Activated CD4-positive, CD25-positive, alpha-beta regulatory T cell treated with anti-CD3 and anti-CD28 coated beads, Interleukin-2, amount 50 U/mL, for 16 hours (primary cell): ENCODE measurements at regions not wholly inside any gene's neighbourhood (a gene's known extent, or its start where the extent isn't known, plus 50 kb on each side); places are given as distances from the start of the nearest gene placed in this dataset.
"Not testable (repeated sequence)": the region's sequence is repeated elsewhere in the genome, so short reads cannot be mapped to it uniquely, and the experiment has no call there.

Source experiments
- DNase-seq: peaks from one replicate; pipeline ENCODE4 v3.0.0-alpha.2; 2020; ENCODE audit warnings: low read depth, low spot score

DNA sequence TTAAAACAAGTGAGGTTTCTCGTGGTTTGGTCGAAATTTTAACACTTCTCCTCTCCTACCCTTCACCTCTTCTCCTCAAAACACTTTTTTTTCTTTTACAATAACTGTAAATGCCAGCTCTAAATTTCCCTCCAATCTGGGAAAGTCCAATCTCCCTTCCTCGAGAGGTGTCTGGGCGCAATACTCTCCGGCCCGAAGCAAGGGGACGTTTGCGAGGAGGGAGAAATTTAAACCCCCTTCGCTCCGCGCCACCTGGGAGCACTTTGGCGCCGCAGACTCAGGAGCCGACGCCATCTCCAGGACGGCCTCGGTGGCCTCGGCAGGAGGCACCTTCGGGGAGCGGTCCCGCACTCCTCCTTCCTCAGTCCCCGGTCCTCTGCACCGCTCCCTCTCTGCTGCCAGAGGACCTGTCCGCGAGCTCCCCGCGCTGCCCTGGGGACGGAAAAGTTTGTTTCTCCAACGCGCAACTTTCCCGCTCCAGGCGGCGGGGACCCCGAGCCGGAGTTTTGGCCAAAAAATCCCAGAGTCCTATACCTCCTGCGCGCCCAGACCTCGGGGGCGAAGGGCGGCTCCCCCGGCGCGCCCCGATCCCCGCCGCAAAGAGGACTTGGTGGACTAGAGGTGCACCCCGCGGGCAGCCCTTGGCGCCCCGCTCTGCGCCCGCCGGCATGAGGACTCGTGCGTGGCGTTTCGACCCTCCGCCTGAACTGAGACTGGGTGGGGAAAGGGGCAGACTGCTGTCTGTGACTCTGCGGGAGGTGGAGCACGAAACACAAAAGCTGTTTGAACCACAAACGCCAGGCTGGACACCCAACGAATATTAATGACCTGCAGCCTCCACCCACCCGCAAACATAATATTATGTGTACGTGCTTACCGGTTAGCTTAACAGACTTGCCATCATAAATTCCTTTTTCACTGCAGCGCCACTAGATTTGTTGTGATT is 95.2 kb upstream of the HMGA2 start:
- DNase-seq, result no peak

DNA sequence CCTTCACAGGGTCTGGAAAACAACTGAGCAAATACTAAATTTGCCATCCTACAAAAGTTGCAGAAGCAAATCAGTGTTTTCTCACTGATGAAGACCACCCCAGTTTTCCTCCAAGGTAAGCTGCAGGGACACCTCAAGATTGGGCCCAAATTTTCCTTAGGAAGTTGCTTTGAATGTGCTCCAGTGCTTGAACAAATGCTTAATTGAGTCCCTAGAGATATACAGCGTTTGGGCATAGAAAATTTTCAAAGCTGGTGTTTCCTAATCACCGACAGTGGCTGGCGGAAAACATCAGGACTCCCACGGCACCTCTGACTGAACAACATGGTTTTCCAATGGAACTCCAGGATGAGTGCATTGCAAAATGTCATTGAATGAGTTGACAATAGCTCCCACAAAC is 92.5 kb upstream of the HMGA2 start:
- no peak for DNase-seq

DNA sequence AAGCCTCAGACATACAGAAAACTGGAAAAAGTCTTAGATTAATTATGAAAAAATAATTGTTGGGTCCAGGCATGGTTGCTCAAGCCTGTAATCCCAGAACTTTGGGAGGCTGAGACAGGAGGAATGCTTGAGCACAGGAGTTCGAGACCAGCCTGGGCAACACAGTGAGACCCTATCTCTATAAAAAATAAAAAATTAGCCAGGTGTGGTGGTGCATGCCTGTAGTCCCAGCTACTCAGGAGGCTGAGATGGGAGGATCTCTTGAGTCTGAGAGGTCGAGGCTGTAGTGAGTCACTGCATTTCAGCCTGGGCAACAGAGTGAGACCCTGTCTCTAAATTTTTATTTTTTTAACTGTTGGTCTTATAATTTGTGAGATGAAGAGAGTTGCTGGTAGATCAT is 90.6 kb upstream of the HMGA2 start:
- not testable (repeated sequence) for DNase-seq

DNA sequence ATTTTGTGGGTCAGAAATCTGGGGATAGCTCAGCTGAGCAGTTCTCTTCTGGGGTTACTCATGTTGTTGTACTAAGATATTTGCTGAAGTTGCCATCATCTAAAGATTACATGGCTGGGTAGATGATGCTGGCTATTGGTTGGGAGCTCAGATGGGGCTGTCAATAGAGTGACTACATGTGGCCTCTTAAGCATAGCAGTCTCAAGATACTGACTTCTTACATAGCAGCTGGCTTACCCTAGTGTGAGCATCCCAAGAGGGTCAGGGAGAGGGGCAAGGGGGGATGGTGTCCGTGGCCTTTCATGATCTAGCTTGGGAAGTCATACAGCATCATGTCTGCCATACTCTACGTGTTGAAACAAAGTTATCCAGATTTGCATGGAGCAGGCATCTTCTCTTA is 90.1 kb upstream of the HMGA2 start:
- DNase-seq, result no peak

DNA sequence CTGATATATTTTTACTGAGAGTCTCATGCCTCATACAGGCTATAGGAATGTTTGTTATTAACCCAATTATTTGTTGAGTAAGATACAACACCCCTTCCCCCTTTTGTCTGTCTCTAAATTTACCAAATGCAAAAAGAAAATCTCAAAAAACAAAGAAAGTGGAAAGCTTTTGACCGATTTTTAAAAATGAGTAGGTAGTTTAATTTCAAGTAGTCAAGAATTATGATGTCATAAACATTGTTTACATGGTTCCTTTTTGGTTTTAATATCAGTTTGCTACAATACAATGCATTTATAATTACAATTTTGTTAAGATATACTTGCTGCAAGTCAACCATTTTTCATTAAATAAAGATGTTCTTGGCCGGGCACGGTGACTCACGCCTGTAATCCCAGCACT is 84.7 kb upstream of the HMGA2 start:
- DNase-seq, result no peak

DNA sequence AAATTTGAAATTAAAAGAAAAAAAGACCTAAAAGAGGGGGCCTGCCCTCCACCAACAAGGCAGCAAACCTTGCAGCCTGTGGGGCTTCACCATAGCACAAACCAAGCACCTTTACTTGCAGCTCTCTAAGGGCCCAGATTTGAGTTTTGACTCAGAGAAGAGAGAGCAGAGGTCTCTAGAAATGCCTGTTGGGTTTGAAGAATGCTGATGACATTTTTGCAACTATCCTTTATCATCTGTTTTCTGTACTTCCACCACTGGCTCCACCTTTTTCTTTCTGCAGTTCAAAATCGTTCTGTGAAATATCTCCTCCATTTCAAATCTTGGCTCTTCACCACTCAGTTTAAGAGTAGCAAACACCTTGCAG is 83.8 kb upstream of the HMGA2 start:
- DNase-seq, result no peak

DNA sequence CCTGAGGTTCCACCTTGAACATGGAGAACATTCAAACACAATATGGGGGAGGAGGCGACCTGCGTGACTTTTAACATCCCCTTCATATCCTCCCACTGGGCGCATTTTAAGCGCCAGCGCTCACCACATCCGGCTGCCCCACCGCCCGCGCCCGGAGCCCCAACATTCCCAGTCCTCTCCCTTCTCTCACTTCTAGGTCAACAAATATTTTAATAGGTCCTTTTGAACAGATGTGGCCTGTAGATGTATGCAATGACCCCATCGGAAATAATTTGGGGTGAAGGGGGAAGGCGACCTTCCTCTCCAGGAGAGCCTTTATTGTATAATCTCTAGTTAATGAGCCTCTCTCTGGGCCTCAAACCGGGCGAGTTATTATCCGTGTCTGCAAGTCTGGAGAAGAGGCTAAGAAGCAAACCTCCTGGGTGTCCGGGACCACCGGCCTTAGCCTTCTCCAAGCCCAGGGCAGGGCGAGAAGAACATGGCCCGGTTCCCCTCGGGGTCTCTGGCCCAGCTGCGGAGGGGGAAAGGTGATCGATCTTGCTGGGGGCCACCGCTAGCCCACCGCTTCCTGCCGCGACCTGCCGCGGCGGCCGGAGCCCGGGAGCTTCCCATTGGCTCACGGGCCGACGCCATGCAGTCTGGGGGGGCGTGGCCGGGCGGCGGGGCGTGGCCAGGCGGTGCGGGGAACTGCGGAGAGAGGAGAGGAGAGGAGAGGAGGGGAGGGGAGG is 83.2 kb upstream of the HMGA2 start:
- no peak for DNase-seq

DNA sequence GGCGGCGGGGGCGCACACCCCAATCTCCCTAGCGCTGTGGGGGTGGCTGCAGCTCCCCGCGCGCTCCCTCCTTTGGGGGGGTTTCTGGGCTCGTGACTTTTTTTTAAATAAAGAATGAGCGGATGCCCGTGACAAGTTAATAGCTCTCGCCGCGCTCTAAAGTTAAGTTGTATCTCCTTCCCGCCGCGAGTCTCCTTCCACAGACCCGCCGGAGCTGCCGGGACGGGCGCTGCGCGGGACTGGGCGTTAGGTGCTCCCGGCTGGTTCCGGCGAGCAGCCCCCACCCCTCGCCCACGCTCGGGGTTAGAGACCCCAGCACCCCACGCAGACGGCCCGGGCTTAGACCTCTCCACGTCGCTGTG is 82.6 kb upstream of the HMGA2 start:
- DNase-seq, result no peak

DNA sequence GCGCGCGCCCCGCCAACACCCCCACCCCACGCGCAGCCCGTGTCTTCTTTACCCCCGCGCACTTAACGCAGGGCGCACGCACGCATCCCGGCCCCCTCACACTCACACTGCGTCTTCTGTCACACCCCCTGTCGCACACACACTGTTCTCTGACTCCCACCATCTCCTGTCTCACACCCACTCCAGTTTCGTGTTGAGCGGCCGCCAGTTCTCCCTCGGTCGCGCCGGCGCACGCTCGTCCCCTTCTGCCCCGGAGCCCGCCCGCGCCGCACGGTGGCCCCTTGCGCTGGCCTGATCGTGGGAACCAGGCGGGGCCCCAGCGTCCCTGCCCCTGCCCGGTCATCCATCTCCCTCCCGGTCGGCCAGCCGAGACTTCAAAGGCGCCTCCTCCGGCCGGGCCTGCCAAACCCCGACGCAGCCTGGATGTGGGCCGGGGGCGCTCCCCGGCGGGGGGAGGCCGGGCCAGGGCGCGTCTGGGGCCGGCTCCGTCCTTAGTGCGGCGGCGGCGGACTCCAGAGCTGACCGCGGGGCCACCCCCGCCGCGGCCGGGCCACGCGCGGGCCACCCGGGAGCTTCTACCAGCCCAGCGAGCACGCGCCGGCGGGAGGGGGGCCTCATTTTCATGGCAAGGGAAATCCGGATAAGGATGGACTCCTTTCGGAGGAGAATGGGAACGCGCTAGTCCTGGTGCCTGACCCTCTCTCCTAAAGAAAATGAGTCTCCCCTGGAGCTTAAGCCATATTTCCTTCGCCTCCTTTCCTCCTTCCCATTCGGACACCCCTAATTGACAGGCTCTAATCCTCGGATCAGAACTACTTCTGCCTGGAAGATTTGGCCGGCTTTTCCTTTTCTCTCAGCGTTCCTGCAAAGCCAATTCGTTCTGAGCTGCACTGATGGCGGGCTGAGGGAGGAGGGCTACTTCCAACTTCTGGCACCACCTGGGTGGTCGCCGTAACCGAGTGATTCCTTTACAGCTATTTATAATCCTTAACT is 82.0 kb upstream of the HMGA2 start:
- no peak for DNase-seq

DNA sequence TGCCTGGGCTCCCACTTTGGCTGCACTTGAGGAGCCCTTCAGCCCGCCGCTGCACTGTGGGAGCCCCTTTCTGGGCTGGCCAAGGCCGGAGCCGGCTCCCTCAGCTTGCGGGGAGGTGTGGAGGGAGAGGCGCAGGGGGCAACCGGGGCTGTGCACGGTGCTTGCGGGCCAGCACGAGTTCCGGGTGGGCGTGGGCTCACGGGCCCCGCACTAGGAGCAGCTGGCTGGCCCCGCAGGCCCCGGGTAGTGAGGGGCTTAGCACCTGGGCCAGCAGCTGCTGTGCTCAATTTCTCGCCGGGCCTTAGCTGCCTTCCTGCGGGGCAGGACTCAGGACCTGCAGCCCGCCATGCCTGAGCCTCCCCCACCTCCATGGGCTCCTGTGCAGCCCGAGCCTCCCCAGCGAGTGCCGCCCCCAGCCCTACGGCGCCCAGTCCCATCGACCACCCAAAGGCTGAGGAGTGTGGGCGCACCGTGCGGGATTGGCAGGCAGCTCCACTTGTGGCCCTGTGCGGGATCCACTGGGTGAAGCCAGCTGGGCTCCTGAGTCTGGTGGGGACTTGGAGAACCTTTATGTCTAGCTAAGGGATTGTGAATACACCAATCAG is 79.9 kb upstream of the HMGA2 start:
- DNase-seq, result not testable (repeated sequence)

DNA sequence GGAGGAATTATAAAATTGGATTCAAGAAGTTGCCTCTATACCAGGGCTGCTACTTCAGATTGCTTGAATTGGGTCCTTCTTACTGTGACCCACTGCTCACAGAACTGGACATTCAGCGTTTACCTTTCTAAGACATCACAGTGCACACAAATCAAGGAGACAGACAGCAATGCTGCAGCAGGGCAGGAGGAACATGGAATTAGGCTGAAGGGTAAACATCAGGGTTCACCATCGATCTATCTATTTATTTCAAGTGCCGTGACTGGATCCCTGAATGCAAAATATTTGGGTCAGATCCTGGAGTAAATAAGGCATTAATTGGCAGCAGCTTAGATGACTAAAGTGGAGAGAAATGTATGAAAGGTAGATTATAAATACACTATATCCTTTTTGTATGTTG is 76.9 kb upstream of the HMGA2 start:
- DNase-seq, result no peak

DNA sequence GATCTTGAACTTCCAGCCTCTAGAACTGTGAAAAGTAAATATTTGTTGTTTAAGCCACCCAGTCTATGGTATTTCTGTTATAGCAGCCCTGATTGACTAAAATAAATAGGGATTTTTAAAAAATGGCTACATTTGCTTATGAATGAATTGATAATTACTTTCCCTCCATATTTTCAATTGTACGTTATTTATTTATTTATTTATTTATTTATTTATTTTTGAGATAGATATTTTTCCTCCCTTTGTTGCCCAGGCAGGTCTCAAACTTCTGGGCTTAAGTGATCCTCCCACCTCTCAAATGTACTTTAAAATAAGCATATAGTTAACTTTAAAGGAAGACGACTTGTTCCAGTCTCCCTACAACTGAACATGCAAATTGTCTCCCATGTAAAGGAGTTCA is 76.0 kb upstream of the HMGA2 start:
- DNase-seq, result no peak

DNA sequence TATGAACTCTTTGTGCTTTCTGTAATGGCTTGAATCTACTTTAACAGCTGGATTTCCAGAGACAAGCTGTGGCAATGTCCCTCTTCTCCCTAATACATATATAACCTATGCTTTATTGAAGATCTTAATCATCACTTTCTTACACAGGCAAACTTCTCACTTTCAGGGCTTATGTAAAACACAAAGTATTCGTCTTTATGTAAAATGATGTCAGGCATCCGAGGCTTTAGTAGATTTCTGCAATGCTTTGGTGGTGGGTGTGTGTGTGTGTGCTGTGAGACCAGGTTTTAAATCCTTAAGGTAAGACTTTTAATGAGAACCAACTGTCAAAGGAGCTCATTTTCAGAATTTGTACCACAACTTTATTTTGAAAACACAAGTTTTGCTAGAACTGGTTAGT is 70.0 kb upstream of the HMGA2 start:
- DNase-seq, result no peak

DNA sequence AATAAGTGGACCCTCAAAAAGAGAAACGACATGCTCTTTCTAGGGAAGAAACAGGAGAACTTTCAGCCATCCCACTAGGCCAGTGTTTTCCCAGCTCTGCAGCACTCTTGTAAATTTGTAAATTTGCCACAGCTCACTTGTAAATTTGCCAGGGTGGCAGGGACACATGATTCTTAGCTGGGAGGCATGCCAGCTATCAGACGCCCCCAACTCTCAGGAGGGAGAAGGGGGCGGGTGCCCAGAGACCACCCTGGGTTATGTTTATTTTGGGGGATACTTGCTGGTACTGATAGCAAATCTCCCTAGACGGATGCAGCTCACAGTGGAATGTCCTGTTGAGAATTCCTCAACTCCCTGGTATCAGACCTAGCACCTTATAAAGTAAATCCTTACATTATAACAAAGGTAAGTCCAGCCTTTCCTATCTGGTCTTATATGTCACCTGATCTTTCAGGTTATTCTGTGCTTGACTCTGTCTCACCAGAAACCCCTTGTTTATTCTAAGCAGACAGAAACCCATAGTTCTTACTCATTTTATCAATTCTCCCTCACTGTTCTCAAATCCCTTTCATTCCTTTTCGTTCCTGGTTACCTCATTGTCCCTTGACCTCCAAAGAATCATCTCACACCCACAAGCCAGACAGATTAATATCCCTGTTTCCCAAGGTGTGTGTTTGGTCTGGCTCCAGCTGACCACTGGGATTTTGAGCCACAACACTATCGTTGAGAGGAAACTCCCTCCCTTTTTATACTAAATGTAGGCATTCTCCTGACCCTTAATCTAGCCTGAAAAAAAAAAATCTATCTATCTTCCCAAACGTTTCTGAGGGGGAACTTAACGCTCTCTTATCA is 69.3 kb upstream of the HMGA2 start:
- no peak for DNase-seq

DNA sequence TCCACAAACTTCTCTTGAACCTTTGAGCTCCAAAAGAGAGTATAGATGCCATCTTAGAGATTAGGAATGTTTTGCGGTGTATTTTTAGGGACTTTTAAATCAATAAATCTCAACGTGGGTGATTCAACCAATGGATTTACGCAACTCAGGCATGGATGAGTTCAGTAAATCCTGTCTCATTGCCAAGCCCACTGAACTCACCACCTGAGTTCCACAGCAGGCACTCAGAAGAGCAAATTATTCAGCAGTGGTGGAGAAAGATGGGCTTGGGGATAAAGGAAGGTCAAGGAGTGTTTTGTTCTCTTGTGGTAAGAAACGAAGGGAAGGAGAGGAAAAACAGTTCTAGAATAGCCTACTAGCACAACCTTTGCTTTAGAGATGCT is 68.7 kb upstream of the HMGA2 start:
- DNase-seq, result no peak

DNA sequence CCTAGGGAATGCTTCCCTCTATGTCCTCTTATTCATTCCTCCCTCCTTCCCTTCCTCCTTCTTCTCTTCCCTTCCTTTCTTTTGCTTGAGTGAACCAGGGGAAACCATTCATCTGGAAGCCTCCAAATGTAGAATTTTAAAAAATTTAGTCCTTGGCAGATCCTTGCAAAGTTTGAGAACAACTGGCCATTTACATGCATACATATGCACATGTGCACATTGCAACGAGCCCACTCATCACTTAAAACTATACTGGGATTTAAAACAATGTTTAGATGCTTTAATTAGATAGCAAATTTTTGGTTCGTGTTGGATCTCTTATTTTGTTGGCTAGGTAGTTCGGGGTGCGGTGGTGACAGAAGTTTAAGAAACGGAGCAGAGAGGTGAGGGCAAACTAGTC is 68.0 kb upstream of the HMGA2 start:
- DNase-seq, result no peak

DNA sequence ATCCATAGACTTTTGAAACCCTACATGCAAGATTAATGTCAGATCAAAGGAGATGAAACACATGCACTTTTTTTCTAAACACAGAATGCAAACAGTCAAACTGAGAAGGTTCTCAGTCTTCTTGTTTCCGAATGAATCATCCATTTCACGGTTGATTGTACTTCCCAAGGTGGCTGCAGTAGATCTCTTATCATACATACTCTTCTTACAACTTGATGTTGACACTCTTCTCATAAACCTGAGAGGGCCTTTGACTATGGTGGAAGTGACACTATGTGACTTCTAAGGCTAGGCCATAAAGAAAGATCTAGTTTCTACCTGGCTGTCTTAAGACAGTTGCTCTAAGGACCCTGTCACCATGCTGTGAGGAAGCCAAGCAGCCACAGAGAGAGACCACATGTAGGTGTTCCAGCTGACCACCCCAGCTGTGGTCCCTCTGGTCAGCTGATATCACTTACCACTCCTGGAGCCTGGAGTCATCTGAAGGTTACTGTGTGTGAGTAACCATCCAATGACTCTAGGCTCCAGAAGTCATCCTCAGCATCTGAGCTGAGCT is 67.2 kb upstream of the HMGA2 start:
- no peak for DNase-seq

DNA sequence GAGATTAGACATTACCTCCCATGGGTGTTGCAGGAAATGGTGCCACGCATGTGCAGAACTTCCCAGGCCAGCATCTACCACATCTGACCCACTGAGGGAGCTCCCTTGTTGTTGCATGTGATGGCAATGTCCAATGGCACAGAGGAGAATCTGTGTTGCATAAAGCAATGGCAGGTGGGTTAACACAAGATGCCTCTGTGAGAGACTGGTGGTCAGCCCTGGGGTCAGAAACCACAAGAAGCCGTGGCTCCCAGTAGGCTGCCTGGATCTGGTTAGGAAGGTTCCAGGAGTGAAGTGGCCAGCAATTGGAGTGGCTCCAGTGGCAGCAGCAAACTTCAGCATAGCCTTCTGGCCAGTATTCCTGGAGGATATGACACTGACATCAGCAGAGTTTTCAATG is 65.9 kb upstream of the HMGA2 start:
- no peak for DNase-seq

DNA sequence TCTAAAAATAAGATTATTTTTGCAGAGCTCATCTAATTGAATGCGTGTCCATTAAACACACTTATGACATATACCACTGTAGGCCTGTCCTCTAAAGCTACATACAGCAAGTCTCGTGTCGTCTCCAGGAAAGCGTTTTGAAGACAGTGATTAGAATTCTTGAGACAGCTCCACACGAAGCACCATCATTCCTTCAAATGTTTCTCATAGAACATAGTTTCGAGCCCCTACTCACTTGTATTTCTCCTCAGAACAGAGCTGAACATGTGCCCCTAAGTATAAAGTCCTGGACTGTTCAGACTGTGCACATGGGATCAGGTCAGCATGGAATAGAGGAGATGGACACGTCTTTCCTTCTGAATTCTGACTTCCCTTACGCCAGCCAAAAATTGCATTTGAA is 64.5 kb upstream of the HMGA2 start:
- no peak for DNase-seq

DNA sequence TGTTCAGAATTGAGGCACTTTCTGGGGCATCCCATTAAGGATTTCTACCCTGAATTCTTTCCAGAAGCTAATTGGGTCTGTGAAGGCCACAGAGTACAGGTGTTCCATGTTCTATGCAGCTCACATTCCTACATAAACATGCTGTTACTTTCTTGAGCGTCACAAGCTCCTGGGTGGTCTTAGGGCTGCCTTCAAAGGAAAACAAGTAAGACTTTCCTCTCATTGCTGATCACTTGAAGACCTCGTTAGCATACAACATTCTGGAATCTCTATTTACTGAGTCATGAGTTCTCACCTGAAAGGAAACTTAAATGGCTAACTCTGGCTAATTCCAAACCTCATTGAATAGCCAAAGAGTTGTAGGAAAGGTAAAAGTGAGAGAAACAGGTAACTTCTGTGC is 63.0 kb upstream of the HMGA2 start:
- DNase-seq, result no peak
